Fibroblast of mammary gland (primary cell): ENCODE measurements at regions not wholly inside any gene's neighbourhood (a gene's known extent, or its start where the extent isn't known, plus 50 kb on each side); places are given as distances from the start of the nearest gene placed in this dataset.

ENCODE experiments used
- DNase-seq: peaks from one replicate; pipeline ENCODE4 v3.0.0-alpha.2; 2010; ENCODE audit warnings: low read depth
- H3K4me3 ChIP-seq: 2 replicates; pipeline ENCODE4 v1.5.1; 2011; ENCODE audit warnings: low read depth, mild to moderate bottlenecking, low read length, moderate library complexity; ENCODE audit not compliant: control insufficient read depth
- TF ChIP-seq, protein P1 (sequence below): conservative IDR thresholded peaks from 2 replicates; pipeline ENCODE4 v1.5.1; 2011; ENCODE audit warnings: low read depth, low read length, inconsistent platforms; ENCODE audit not compliant: control insufficient read depth, insufficient read depth

DNA sequence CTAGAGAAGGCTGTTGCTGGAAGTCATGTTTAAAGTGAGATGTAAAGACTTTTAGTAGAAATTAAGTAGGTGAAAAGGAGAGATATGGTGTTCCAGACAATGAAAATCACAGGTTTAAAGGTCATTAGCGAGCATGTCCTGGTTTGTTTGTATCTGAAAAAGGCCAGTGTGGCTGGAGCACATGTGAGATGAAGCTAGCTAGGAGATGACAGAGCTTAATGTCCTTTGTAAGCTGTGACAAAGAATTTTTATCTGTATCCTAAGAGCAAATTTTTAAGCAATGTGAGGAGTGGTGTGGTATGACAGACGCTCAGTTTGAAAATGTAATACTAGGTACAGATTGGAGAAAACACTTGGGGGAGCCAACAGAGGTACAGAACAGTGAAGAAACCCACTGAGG, 567.2 kb upstream of the ARRDC3 start:
- TF ChIP-seq, protein P1, sequence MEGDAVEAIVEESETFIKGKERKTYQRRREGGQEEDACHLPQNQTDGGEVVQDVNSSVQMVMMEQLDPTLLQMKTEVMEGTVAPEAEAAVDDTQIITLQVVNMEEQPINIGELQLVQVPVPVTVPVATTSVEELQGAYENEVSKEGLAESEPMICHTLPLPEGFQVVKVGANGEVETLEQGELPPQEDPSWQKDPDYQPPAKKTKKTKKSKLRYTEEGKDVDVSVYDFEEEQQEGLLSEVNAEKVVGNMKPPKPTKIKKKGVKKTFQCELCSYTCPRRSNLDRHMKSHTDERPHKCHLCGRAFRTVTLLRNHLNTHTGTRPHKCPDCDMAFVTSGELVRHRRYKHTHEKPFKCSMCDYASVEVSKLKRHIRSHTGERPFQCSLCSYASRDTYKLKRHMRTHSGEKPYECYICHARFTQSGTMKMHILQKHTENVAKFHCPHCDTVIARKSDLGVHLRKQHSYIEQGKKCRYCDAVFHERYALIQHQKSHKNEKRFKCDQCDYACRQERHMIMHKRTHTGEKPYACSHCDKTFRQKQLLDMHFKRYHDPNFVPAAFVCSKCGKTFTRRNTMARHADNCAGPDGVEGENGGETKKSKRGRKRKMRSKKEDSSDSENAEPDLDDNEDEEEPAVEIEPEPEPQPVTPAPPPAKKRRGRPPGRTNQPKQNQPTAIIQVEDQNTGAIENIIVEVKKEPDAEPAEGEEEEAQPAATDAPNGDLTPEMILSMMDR = no peak
- H3K4me3 ChIP-seq = no peak overlapping the region
- no peak for DNase-seq

DNA sequence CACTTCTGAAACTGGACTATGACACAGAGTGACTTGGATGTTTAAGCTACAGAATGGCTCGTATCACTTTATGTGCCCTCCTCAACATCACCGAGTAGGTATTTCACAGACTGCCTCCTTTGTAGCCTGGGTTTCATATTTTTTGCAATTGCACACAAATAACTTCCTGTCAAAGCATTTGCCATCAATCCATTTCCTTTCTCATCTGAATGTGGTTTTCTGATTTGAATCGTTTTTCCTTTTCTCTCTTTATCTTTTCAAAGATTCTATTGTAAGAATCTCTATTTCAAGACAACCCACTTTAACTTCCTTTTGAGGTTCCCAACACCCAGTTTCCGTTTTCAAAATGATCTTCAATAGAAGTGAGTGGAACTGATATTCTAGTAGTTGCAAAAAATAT, 563.8 kb upstream of the ARRDC3 start:
- no peak for DNase-seq
- TF ChIP-seq, protein P1 = no peak
- no peak overlapping the region for H3K4me3 ChIP-seq

DNA sequence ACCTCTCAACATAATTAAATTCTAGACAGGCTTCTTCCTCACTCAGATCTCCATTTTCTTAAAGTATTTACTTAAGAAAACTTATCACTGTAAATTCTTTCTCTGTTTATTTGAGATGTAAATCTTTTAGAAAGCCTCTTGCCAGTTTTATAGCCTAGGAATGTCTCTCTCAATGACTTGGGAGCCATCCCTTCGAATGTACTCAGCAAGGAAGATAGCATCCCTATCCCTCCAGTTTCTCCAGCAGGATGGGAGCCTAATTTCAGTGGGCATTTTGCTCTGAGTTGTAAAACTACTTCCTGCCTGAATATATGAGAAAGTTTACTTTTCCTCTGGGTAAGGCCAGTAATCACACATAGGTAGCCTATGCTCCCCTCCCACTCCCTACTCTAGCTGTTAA, 558.5 kb upstream of the ARRDC3 start:
- no peak for DNase-seq
- H3K4me3 ChIP-seq = no peak overlapping the region
- TF ChIP-seq, protein P1 = no peak

DNA sequence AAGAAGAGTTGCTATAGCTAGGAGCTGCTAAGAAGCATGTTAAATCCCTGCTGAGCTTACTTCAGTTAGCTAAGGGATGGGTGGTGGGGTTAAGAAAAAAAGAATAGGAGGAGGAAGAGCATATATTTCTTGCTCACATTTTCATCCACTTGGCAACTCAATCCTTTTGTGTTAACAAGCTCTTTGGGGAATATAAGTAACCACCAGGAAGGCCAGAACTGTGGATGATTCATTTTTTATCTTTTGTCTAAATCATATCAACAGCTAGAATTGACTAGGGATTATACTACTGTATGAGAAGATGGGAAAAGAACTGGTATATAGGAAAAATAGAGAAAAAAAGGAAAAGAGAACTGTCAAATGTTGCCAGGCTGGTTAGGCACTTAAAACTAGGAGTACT, 555.3 kb upstream of the ARRDC3 start:
- TF ChIP-seq, protein P1 = no peak
- DNase-seq = peak; percentile 76
- H3K4me3 ChIP-seq = no peak overlapping the region

DNA sequence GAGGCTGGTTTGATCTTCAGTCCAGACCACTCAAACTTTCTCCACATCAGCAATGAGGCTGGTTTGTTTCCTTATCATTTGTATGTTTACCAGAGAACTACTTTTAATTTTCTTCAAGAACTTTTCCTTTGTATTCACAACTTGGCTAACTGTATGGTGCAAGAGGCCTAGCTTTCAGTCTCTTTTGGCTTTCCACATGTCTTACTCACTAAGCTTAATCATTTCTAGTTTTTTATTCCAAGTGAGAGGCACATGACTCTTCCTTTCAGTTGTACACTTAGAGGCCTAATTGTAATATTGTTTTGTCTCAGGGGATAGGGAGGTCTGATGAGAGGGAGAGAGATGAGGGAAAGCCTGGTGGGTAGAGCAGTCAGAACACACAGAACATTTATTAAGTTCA, 554.0 kb upstream of the ARRDC3 start:
- peak; percentile 74 for DNase-seq
- TF ChIP-seq, protein P1 = no peak

GRCh38 chr5:91929522-91929817, 546.4 kb upstream of the ARRDC3 start:
- TF ChIP-seq, protein P1 = no peak
- H3K4me3 ChIP-seq = no peak overlapping the region
- no peak for DNase-seq

More for the DNA sequence above, 554.0 kb upstream of the ARRDC3 start:
- H3K4me3 ChIP-seq = no peak overlapping the region
